ENCODE measurements at regions not wholly inside any gene's neighbourhood (a gene's known extent, or its start where the extent isn't known, plus 50 kb on each side); places are given as distances from the start of the nearest gene placed in this dataset.
A peak's percentile ranks its signal among the peaks of the same experiment; 100 is the strongest.
"Not testable (repeated sequence)": the region's sequence is repeated elsewhere in the genome, so short reads cannot be mapped to it uniquely, and the experiment has no call there.

- no peak for DNase-seq (ENCODE audit: low read depth)
These were observed 481.5 kb upstream of the MIR17HG start for GRCh38 chr13:90866006-90866405.

GRCh38 chr13:90867336-90867683 is 480.2 kb upstream of the MIR17HG start:
- peak; percentile 52 for DNase-seq (ENCODE audit: low read depth)

- peak; percentile 7 for DNase-seq (ENCODE audit: low read depth)
These were observed 479.1 kb upstream of the MIR17HG start for GRCh38 chr13:90868321-90868920.

- no peak for DNase-seq (ENCODE audit: low read depth)
These were observed 477.9 kb upstream of the MIR17HG start for GRCh38 chr13:90869580-90869979.

GRCh38 chr13:90872491-90873025 is 474.9 kb upstream of the MIR17HG start:
- no peak for DNase-seq (ENCODE audit: low read depth)

- DNase-seq (ENCODE audit: low read depth) = no peak
These were observed 466.7 kb upstream of the MIR17HG start for GRCh38 chr13:90880790-90881189.

- no peak for DNase-seq (ENCODE audit: low read depth)
These were observed 464.9 kb upstream of the MIR17HG start for GRCh38 chr13:90882551-90882950.

- DNase-seq (ENCODE audit: low read depth) = no peak
These were observed 463.9 kb upstream of the MIR17HG start for GRCh38 chr13:90883592-90883991.

GRCh38 chr13:90884066-90884465 is 463.4 kb upstream of the MIR17HG start:
- no peak for DNase-seq (ENCODE audit: low read depth)

- no peak for DNase-seq (ENCODE audit: low read depth)
These were observed 457.3 kb upstream of the MIR17HG start for GRCh38 chr13:90889906-90890834.

- no peak for DNase-seq (ENCODE audit: low read depth)
These were observed 456.2 kb upstream of the MIR17HG start for GRCh38 chr13:90891329-90891728.

- not testable (repeated sequence) for DNase-seq (ENCODE audit: low read depth)
These were observed 454.3 kb upstream of the MIR17HG start for GRCh38 chr13:90893199-90893598.

GRCh38 chr13:90896002-90896401 is 451.5 kb upstream of the MIR17HG start:
- no peak for DNase-seq (ENCODE audit: low read depth)

GRCh38 chr13:90898811-90899210 is 448.7 kb upstream of the MIR17HG start:
- DNase-seq (ENCODE audit: low read depth) = no peak

- DNase-seq (ENCODE audit: low read depth) = no peak
These were observed 448.1 kb upstream of the MIR17HG start for GRCh38 chr13:90899416-90899815.

- DNase-seq (ENCODE audit: low read depth) = no peak
These were observed 445.2 kb upstream of the MIR17HG start for GRCh38 chr13:90902255-90902654.

GRCh38 chr13:90906554-90906953 is 440.9 kb upstream of the MIR17HG start:
- no peak for DNase-seq (ENCODE audit: low read depth)

GRCh38 chr13:90908792-90909191 is 438.7 kb upstream of the MIR17HG start:
- DNase-seq (ENCODE audit: low read depth) = no peak

GRCh38 chr13:90910018-90910639 is 437.4 kb upstream of the MIR17HG start:
- DNase-seq (ENCODE audit: low read depth) = no peak

- no peak for DNase-seq (ENCODE audit: low read depth)
These were observed 435.2 kb upstream of the MIR17HG start for GRCh38 chr13:90912247-90912646.

GRCh38 chr13:90918536-90918935 is 429.0 kb upstream of the MIR17HG start:
- no peak for DNase-seq (ENCODE audit: low read depth)

- no peak for DNase-seq (ENCODE audit: low read depth)
These were observed 428.3 kb upstream of the MIR17HG start for GRCh38 chr13:90919153-90919552.

GRCh38 chr13:90926459-90926858 is 421.0 kb upstream of the MIR17HG start:
- no peak for DNase-seq (ENCODE audit: low read depth)

Measured in RPMI7951 (cell line).